NB4 (cell line): ENCODE measurements at regions not wholly inside any gene's neighbourhood (a gene's known extent, or its start where the extent isn't known, plus 50 kb on each side); places are given as distances from the start of the nearest gene placed in this dataset.
A peak's percentile ranks its signal among the peaks of the same experiment; 100 is the strongest.

Source experiments
- DNase-seq: peaks from one replicate; pipeline ENCODE4 v3.0.0; 2010; ENCODE audit warnings: low read depth
- H3K4me3 ChIP-seq: one replicate; pipeline ENCODE4 v1.5.1; 2011; ENCODE audit warnings: mild to moderate bottlenecking, low read depth, low read length, moderate library complexity
- CTCF ChIP-seq: IDR thresholded peaks from one replicate; pipeline ENCODE4 v1.5.1; 2012; ENCODE audit warnings: low read depth, low read length
- MAX ChIP-seq: IDR thresholded peaks from 2 replicates; pipeline ENCODE4 v1.6.1; 2011; ENCODE audit warnings: low read depth, low read length
- MYC ChIP-seq: IDR thresholded peaks from 2 replicates; pipeline ENCODE4 v1.6.1; 2011; ENCODE audit warnings: low read depth, low read length
- POLR2A ChIP-seq: IDR thresholded peaks from 2 replicates; pipeline ENCODE4 v1.6.1; 2011; ENCODE audit warnings: mild to moderate bottlenecking; ENCODE audit not compliant: insufficient read length; ENCODE audit errors: extremely low read depth

GRCh38 chrX:13404364-13404763 lies 84.5 kb upstream of the ATXN3L start:
- TF ChIP-seq MAX (no peak), POLR2A (no peak), MYC (no peak), CTCF (no peak)
- H3K4me3 ChIP-seq = no peak overlapping the region
- no peak for DNase-seq

- no peak overlapping the region for H3K4me3 ChIP-seq
- no peak for DNase-seq
- no peak for TF ChIP-seq MAX
- TF ChIP-seq POLR2A = no peak
- TF ChIP-seq MYC = no peak
- TF ChIP-seq CTCF = no peak
Observed at GRCh38 chrX:13401724-13402123, 81.9 kb upstream of the ATXN3L start.

GRCh38 chrX:13398839-13399238 lies 79.0 kb upstream of the ATXN3L start:
- DNase-seq = no peak
- TF ChIP-seq MAX (no peak), CTCF (no peak), MYC (no peak), POLR2A (no peak)
- no peak overlapping the region for H3K4me3 ChIP-seq

GRCh38 chrX:13397878-13398818 lies 78.3 kb upstream of the ATXN3L start:
- TF ChIP-seq MAX = no peak
- TF ChIP-seq MYC = no peak
- TF ChIP-seq POLR2A = no peak
- TF ChIP-seq CTCF = no peak
- no peak overlapping the region for H3K4me3 ChIP-seq
- DNase-seq = peak; percentile 26

GRCh38 chrX:13396924-13397323 lies 77.1 kb upstream of the ATXN3L start:
- H3K4me3 ChIP-seq = no peak overlapping the region
- no peak for TF ChIP-seq MAX
- TF ChIP-seq POLR2A = no peak
- no peak for TF ChIP-seq MYC
- TF ChIP-seq CTCF = no peak
- DNase-seq = no peak
